GM12872 (cell line): ENCODE measurements at regions not wholly inside any gene's neighbourhood (a gene's known extent, or its start where the extent isn't known, plus 50 kb on each side); places are given as distances from the start of the nearest gene placed in this dataset.

Experiments used
- CTCF ChIP-seq: IDR thresholded peaks from 3 replicates; pipeline ENCODE4 v1.5.1; 2011; ENCODE audit warnings: low read depth, mild to moderate bottlenecking, low read length, moderate library complexity; ENCODE audit not compliant: insufficient read depth

- TF ChIP-seq CTCF: no peak
These were observed 922.3 kb upstream of the PCDH9 start for GRCh38 chr13:68152414-68152813.

- TF ChIP-seq CTCF: no peak
These were observed 915.7 kb upstream of the PCDH9 start for GRCh38 chr13:68145852-68146251.

- TF ChIP-seq CTCF: no peak
These were observed 898.3 kb upstream of the PCDH9 start for GRCh38 chr13:68128297-68128915.

- TF ChIP-seq CTCF: no peak
These were observed 894.9 kb upstream of the PCDH9 start for GRCh38 chr13:68125087-68125480.

- TF ChIP-seq CTCF: no peak
These were observed 894.4 kb upstream of the PCDH9 start for GRCh38 chr13:68124437-68125086.

GRCh38 chr13:68110178-68110768 lies 880.1 kb upstream of the PCDH9 start:
- TF ChIP-seq CTCF: no peak

- no peak for TF ChIP-seq CTCF
These were observed 877.5 kb upstream of the PCDH9 start for GRCh38 chr13:68107667-68108066.
